Hematopoietic multipotent progenitor cell treated with erythropoietin and hydrocortisone succinate and interleukin-3 and kit ligand, for 6 days (in vitro differentiated cells): ENCODE measurements at regions not wholly inside any gene's neighbourhood (a gene's known extent, or its start where the extent isn't known, plus 50 kb on each side); places are given as distances from the start of the nearest gene placed in this dataset.

ENCODE experiments used
- DNase-seq: peaks from one replicate; pipeline ENCODE4 v3.0.0-alpha.2; 2015

DNA sequence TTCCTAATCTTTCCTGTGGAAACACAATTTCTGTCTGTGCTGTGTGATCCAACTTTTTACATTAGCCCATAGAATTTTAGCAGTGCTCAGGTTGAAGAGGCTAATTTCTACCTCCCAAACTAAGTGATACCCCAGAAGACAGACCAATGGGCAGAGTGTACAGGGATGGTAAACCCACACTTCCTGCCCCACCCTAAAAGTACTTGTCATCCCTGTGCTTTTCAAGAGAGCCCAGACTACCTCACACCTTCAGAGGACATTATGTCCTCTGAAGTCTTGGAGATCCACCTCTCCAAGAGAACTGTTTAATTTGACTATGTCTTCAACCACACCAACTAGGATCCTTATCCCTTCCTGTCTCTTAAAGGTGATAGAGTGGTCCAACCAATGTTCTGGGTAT lies 82.0 kb upstream of the ACSL1 start:
- no peak for DNase-seq

DNA sequence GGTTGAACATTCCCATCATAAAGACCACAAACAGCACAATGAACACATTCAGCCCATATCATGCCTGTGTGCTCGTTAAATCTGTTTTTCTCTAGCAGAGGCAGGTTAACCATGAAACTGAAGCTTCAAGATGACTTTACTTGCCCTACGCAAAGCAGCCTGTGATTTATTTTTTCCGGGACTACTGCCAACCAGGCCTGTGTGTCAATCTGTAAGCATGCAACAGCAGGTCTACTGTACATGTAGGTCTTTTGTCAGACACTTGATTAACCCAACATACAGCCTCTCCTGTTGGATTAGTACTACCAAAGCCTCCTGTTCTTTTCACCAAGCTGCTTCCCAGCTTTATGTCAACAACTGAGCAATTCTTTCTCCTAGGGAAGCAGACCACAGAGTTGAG lies 85.5 kb upstream of the ACSL1 start:
- DNase-seq: no peak

DNA sequence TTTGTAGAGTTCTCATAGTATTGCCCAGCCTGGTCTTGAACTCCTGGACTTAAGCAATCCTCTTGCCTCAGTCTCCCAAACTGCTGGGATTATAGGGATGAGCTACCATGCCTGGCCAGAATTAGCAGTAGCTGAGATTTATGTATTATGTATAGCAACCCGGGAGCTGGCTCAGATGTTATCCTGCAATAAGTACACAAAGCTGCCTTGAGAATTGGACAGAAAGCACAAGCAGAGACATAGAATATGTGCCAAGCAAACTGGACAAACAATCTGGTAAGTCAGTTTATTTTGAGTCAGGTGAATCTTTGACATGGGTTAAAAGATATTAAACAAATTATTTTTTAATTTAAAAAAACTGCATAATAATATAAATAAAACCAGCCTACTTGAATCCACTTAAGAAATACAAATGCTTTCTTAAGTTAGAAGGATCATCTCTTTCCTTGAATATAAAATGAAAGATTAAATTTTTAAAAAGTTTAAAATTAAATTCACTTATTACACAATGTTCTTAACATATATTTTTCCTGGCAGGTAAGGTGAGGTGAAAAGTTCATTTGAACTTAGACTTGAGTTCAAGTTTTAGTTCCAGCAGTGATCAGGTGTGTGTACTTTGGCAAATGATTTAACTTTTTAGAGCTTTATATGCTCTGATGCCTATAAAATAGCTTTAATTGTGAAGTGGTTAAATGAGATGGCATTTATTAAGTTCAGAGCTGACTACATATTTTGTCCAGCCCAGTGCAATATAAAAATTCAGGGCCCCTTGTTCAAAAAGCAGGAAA lies 87.8 kb upstream of the ACSL1 start:
- no peak for DNase-seq

DNA sequence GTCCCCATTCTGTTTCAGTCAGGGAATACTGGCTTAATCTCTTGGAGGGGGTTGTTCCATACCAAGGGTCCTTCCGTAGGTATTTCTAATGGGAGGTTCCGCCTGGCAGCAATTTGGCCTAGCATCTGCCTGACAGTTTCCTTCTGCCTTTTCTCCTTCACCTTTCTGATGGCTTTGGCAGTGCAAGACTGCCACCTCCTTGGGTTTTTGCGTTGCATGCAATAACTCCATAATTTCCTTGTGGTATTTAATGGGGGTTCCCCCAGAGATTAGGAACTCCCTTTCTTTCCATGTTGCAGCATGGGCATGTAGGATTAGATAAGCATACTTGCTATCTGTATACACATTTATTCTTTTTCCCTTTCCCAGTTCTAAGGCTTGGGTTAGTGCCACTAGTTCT lies 93.0 kb upstream of the ACSL1 start:
- DNase-seq: peak; percentile 20

GRCh38 chr4:184921456-184921855 lies 95.7 kb upstream of the ACSL1 start:
- no peak for DNase-seq

- DNase-seq: no peak
These were observed 96.0 kb upstream of the HELT start for GRCh38 chr4:184922301-184922700.

DNA sequence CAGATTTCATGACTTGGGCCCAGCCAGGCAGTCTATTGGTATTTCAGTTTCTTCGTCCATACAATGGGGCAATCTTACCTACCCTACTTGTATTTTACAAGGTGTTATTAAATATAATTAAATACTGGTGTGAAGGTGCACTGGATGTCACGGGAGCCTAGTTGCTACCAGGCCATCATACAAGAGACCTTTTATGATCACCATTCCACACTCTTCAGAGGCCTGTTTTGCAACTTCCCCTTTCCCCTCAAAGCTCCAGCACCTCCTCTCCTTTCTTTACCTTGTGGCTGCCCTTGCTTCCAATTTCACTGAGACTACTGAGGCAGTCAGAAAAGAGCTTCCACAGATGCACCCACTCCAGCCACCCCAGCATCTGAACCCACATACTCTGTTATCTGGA lies 93.8 kb upstream of the HELT start:
- peak; percentile 20 for DNase-seq

DNA sequence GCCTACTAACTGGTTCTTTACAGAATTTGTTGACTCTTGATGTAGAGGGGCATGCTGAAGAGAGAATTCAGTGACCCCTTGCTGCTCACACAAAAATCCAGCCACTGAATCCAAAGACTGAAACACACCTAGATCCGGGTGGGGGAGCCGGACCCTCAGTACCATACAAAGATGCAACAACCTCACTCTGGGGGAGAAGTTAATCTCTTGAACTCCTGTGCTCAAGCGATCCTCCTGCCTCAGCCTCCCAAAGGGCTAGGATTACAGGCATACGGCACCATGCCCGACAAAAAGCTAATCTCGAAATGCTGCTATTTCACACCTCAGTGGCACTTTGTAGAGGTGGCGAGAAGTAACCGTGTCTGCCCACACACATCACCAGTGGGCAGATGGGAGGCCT lies 88.8 kb upstream of the HELT start:
- DNase-seq: no peak

DNA sequence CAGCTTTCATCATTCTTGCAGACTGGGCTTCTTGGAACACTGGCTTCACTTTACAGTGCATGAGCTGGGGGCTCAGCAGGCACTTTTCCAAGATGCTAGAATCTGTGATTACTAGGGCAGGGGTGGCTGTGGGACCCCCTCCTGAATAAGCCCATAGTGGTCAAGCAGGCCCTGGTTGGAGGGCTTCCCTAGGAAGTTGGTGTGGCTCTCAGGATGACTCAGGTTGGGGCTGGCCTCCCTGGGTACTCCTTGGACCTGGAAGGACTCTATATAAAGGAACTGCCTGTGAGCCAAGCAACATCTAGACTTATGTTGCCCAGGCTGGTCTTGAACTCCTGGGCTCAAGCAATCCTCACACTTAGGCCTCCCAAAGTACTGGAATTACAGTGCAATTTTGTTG lies 88.3 kb upstream of the HELT start:
- DNase-seq: no peak

DNA sequence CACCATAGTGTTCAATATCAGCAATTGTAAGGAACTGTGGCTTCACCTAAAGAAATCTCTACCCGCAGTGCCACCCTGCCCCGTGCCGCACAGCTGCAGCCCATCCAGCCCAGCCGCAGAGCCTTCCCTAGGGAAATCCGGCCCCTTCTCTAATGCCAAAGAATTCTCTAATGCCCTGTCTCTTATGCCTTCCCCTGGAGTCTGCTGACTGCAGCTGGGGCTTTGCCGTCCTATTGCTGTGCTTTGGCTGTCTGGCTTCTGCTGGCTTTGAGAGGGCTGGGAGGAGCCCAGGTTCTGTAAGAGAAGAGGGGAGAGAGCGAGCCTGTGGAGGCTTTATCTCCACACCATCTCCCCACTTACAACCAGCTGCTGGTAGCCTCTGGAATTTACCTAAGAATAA lies 85.9 kb upstream of the HELT start:
- DNase-seq: no peak

DNA sequence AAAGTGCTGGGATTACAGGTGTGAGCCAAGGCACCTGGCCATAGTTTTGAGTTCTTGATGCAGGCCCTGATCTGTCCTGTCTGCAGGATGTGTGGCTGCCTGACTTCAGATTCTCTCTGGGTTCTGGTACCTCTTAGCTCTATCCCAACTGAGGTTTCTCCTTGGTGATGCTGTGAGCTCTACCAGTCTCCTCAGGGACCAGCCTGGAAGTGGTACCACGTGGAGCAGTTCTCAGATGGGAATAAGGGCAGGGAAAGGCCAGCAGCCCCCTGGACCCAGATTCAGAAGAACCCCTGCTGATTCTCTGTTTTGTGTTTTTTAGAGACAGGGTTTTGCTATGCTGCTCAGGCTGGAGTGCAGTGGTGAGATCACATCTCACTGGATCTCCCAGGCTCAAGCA lies 85.0 kb upstream of the HELT start:
- no peak for DNase-seq

DNA sequence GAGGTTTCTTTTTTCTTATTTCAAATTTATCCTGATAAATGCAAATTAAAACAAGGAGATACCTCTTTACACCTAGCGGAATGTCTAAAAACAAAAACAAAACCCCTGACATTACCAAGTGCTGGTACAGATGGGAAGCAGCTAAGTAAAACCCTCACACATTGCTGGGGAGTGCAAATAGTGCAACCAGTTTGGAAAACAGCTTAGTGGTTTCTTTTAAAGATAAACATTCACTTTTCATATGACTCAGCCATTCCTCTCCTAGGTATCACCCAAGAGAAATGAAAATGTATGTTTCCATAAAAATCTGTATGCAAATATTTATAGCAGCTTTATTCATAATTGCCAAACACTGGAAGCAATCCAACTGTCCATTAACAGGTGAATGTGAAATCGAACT lies 84.1 kb upstream of the HELT start:
- no peak for DNase-seq

GRCh38 chr4:184934961-184935360 lies 83.3 kb upstream of the HELT start:
- DNase-seq: no peak

DNA sequence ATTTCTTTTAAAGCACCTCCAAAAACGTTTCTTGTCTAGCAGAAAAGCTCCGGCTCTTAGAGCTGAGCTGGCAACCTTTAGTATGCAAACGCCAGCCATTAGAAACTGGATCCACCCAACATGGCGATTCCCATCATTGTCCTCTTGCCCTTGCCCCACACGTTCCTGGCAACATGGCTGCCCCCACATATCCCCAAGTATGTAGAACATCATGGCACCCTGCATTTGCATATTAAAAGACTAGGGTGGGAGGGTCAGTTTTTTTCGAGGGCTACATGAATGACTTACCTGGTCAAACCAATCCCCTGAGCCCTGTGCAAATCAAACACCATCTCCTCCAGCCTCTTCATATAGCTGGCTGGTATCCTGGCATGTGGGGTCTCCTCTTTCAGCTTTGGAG lies 82.2 kb upstream of the HELT start:
- no peak for DNase-seq

DNA sequence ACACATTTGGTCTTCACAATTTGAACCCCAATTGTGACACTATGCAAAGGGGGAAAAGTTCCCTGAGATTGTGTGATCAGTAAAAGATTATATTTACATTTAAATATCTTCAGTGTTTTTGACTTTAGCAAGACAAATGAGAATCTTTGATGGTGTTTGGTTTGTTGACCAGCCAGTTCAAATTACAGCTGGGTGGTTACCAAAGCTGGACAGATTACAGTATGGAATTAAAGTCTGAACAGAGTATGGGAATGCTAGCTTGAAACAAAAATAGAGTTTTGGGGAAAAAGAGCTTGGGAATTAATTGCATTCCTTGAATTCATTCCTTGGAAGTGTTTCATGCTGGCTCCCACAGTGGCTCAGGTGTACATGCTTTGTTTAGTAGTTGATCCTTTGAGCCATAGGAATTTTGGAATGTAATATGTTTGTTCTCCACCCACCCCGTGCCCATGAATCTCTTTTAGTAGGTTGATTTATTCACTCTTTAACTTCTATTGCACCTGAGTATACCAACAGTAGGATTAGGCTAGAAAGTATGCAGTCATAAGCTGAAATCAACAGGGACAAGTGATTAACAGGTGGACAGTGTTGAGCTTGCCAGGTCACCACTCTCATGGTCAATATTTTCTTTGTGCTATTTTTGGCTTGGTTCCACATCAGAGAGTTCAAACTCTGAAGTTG lies 81.1 kb upstream of the HELT start:
- no peak for DNase-seq

- no peak for DNase-seq
These were observed 80.5 kb upstream of the HELT start for GRCh38 chr4:184937745-184938144.

GRCh38 chr4:184938871-184939270 lies 79.4 kb upstream of the HELT start:
- no peak for DNase-seq

- DNase-seq: no peak
These were observed 78.3 kb upstream of the HELT start for GRCh38 chr4:184939978-184940377.

- no peak for DNase-seq
These were observed 77.8 kb upstream of the HELT start for GRCh38 chr4:184940500-184940899.

DNA sequence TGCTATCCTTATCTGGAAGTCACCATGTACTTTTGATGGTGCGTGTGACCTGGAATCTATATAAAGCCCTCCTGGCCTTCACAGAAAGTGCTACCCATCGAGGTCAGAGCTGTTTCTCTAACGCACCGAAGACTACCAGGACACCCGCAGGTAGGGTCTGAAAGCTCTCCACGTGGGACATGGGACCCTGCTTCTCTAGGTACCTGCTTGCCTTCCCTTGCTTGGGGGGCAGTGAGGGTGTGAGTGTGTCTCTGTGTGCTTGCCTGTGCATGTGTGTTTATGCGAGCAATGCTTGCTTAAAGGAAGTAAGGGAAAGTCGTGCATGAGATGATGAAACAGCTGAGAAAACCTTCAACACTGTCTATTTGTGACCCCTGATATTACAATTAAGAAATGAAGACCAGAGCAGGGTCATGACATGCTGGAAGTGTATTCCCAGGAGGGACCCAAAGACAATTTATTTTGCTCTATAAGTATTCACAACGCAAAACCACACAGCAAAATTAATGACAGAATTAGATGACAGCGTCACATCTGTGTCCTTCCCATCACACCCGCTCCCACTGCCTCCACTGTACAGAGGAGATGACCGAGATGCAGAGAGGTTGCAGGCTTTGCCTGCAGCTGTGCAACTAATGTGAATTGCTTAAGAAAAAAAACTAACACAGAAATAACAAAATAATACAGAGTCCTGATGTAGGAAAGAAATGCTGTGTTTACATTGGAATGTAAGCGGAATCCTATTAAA lies 76.4 kb upstream of the HELT start:
- no peak for DNase-seq

- no peak for DNase-seq
These were observed 75.6 kb upstream of the HELT start for GRCh38 chr4:184942444-184943425.

- DNase-seq: no peak
These were observed 69.3 kb upstream of the HELT start for GRCh38 chr4:184949020-184949419.
